ENCODE measurements at regions not wholly inside any gene's neighbourhood (a gene's known extent, or its start where the extent isn't known, plus 50 kb on each side); places are given as distances from the start of the nearest gene placed in this dataset.

GRCh38 chr1:104387716-104388508 is 638.2 kb downstream of the AMY1C start:
- FAIRE-seq (no peak), DNase-seq (ENCODE audit: insufficient read length, low spot score) (no peak)
- TF ChIP-seq SPI1 (IDR thresholded peaks at IDR 0.05; ENCODE audit: low read depth, low read length), result peak; percentile 84
- no peak for TF ChIP-seq TAF1 (IDR thresholded peaks at IDR 0.05; ENCODE audit: low read depth, low read length)
- no peak for TF ChIP-seq POLR2AphosphoS5 (IDR thresholded peaks at IDR 0.05; ENCODE audit: low read depth, low read length)
- TF ChIP-seq POLR2A (IDR thresholded peaks at IDR 0.05; ENCODE audit: low read depth, low read length), result no peak
- TF ChIP-seq POU2F2 (IDR thresholded peaks at IDR 0.05; ENCODE audit: low read depth, low read length), result no peak
- TF ChIP-seq PAX5 (IDR thresholded peaks at IDR 0.05; ENCODE audit: insufficient read depth, low read length, severe bottlenecking), result no peak

DNA sequence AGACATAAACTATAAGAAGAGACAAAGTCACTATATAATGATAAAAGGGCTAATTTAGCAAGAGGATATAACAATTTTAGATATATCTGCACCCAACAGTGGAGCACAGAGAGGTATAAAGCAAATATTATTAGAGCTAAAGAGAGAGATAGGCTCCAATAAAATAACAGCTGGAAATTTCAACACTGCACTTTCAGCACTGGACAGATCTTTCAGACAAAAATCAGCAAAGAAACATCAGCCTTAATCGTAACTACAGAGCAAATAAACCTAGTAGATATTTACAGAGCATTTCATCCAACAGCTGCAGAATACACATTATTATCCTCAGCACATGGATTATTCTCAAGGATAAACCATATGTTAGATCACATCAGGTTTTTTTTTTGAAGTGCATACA is 642.9 kb downstream of the AMY1C start:
- TF ChIP-seq POLR2AphosphoS5 (IDR thresholded peaks at IDR 0.05; ENCODE audit: low read depth, low read length), result no peak
- no peak for TF ChIP-seq PAX5 (IDR thresholded peaks at IDR 0.05; ENCODE audit: insufficient read depth, low read length, severe bottlenecking)
- TF ChIP-seq POLR2A (IDR thresholded peaks at IDR 0.05; ENCODE audit: low read depth, low read length), result no peak
- no peak for TF ChIP-seq SPI1 (IDR thresholded peaks at IDR 0.05; ENCODE audit: low read depth, low read length)
- no peak for TF ChIP-seq POU2F2 (IDR thresholded peaks at IDR 0.05; ENCODE audit: low read depth, low read length)
- no peak for TF ChIP-seq TAF1 (IDR thresholded peaks at IDR 0.05; ENCODE audit: low read depth, low read length)
- FAIRE-seq, result no peak
- no peak for DNase-seq (ENCODE audit: insufficient read length, low spot score)

DNA sequence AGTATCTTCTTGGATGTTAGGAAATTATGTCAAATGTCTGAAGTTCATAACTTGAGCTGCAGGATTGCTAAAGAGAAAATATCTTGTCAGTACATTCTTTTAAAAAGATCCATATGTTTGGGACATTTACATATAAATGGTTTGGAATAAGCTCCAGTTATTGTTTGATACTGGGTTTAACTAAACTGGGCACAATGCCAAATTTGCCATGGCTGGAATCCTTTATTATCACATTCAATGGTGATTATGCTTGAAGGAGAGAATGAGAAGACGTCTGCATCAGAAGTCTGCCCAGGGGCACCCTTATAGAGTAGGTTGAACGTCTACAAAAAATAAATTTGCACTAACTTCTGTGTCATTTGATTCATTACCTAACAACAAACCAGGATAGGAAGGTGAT is 652.5 kb downstream of the AMY1C start:
- TF ChIP-seq POLR2AphosphoS5 (IDR thresholded peaks at IDR 0.05; ENCODE audit: low read depth, low read length) (no peak), POU2F2 (IDR thresholded peaks at IDR 0.05; ENCODE audit: low read depth, low read length) (no peak), PAX5 (IDR thresholded peaks at IDR 0.05; ENCODE audit: insufficient read depth, low read length, severe bottlenecking) (no peak), POLR2A (IDR thresholded peaks at IDR 0.05; ENCODE audit: low read depth, low read length) (no peak)
- FAIRE-seq (no peak), DNase-seq (ENCODE audit: insufficient read length, low spot score) (no peak)

GRCh38 chr1:104403883-104404282 is 654.2 kb downstream of the AMY1C start:
- TF ChIP-seq PAX5 (IDR thresholded peaks at IDR 0.05; ENCODE audit: insufficient read depth, low read length, severe bottlenecking), result no peak
- no peak for TF ChIP-seq SPI1 (IDR thresholded peaks at IDR 0.05; ENCODE audit: low read depth, low read length)
- TF ChIP-seq POLR2AphosphoS5 (IDR thresholded peaks at IDR 0.05; ENCODE audit: low read depth, low read length), result no peak
- TF ChIP-seq TAF1 (IDR thresholded peaks at IDR 0.05; ENCODE audit: low read depth, low read length), result no peak
- no peak for TF ChIP-seq POU2F2 (IDR thresholded peaks at IDR 0.05; ENCODE audit: low read depth, low read length)
- no peak for TF ChIP-seq POLR2A (IDR thresholded peaks at IDR 0.05; ENCODE audit: low read depth, low read length)
- FAIRE-seq, result no peak
- no peak for DNase-seq (ENCODE audit: insufficient read length, low spot score)

GRCh38 chr1:104406728-104407127 is 657.0 kb downstream of the AMY1C start:
- TF ChIP-seq TAF1 (IDR thresholded peaks at IDR 0.05; ENCODE audit: low read depth, low read length) (no peak), SPI1 (IDR thresholded peaks at IDR 0.05; ENCODE audit: low read depth, low read length) (no peak), PAX5 (IDR thresholded peaks at IDR 0.05; ENCODE audit: insufficient read depth, low read length, severe bottlenecking) (no peak), POU2F2 (IDR thresholded peaks at IDR 0.05; ENCODE audit: low read depth, low read length) (no peak), POLR2AphosphoS5 (IDR thresholded peaks at IDR 0.05; ENCODE audit: low read depth, low read length) (no peak), POLR2A (IDR thresholded peaks at IDR 0.05; ENCODE audit: low read depth, low read length) (no peak)
- DNase-seq (ENCODE audit: insufficient read length, low spot score) (no peak), FAIRE-seq (no peak)

DNA sequence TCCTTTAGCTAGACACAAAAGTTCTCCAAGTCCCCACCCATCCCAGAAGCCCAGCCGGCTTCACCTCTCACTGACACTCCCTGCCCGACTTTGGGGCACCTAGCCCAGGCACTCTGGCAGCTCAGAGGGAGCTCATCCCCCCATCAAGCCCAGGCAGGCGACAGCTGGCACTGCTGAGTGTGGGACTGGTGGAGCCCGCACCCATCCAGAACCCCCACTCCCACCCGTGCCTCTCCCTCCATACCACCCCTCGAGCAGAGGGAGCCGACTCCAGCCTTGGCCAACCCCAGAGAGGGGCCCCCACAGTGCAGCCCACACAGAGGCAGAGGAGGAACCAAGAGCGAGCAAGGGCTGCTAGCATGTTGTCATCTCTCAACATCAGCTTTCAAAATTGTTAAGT is 658.6 kb downstream of the AMY1C start:
- TF ChIP-seq POLR2AphosphoS5 (IDR thresholded peaks at IDR 0.05; ENCODE audit: low read depth, low read length) (no peak), SPI1 (IDR thresholded peaks at IDR 0.05; ENCODE audit: low read depth, low read length) (no peak), PAX5 (IDR thresholded peaks at IDR 0.05; ENCODE audit: insufficient read depth, low read length, severe bottlenecking) (no peak), POLR2A (IDR thresholded peaks at IDR 0.05; ENCODE audit: low read depth, low read length) (no peak), POU2F2 (IDR thresholded peaks at IDR 0.05; ENCODE audit: low read depth, low read length) (no peak), TAF1 (IDR thresholded peaks at IDR 0.05; ENCODE audit: low read depth, low read length) (no peak)
- no peak for FAIRE-seq

DNA sequence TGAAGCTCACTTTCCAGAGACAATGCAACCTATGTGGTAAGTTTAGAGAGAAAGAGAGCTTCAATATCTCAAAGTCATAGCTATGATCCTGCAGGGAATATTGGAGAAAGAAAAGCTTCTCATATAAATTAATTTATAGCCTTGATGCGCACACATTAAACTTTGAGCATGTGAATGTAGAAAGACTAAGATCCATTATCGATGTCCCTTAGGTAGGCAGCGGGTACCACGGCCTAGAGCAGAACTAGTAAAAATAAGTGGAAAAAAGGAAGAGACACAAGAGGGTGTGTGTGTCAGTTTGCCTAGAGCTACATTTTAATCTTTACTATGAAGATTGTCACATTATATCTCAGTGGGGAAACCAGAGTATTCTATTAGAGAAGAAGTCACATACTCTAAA is 685.6 kb downstream of the AMY1C start:
- no peak for FAIRE-seq
- TF ChIP-seq POLR2A (IDR thresholded peaks at IDR 0.05; ENCODE audit: low read depth, low read length) (no peak), SPI1 (IDR thresholded peaks at IDR 0.05; ENCODE audit: low read depth, low read length) (no peak), PAX5 (IDR thresholded peaks at IDR 0.05; ENCODE audit: insufficient read depth, low read length, severe bottlenecking) (no peak), POU2F2 (IDR thresholded peaks at IDR 0.05; ENCODE audit: low read depth, low read length) (no peak), TAF1 (IDR thresholded peaks at IDR 0.05; ENCODE audit: low read depth, low read length) (no peak), POLR2AphosphoS5 (IDR thresholded peaks at IDR 0.05; ENCODE audit: low read depth, low read length) (no peak)
- no peak for DNase-seq (ENCODE audit: insufficient read length, low spot score)

More for the DNA sequence above, 658.6 kb downstream of the AMY1C start:
- no peak for DNase-seq (ENCODE audit: insufficient read length, low spot score)

GRCh38 chr1:104440011-104440410 is 690.3 kb downstream of the AMY1C start:
- FAIRE-seq (no peak), DNase-seq (ENCODE audit: insufficient read length, low spot score) (no peak)
- TF ChIP-seq POLR2A (IDR thresholded peaks at IDR 0.05; ENCODE audit: low read depth, low read length), result no peak
- TF ChIP-seq POLR2AphosphoS5 (IDR thresholded peaks at IDR 0.05; ENCODE audit: low read depth, low read length), result no peak
- no peak for TF ChIP-seq SPI1 (IDR thresholded peaks at IDR 0.05; ENCODE audit: low read depth, low read length)
- TF ChIP-seq POU2F2 (IDR thresholded peaks at IDR 0.05; ENCODE audit: low read depth, low read length), result no peak
- no peak for TF ChIP-seq TAF1 (IDR thresholded peaks at IDR 0.05; ENCODE audit: low read depth, low read length)
- no peak for TF ChIP-seq PAX5 (IDR thresholded peaks at IDR 0.05; ENCODE audit: insufficient read depth, low read length, severe bottlenecking)

GRCh38 chr1:104456724-104457123 is 707.0 kb downstream of the AMY1C start:
- FAIRE-seq, result no peak
- DNase-seq (ENCODE audit: insufficient read length, low spot score), result no peak
- no peak for TF ChIP-seq POLR2AphosphoS5 (IDR thresholded peaks at IDR 0.05; ENCODE audit: low read depth, low read length)
- no peak for TF ChIP-seq POLR2A (IDR thresholded peaks at IDR 0.05; ENCODE audit: low read depth, low read length)
- TF ChIP-seq SPI1 (IDR thresholded peaks at IDR 0.05; ENCODE audit: low read depth, low read length), result no peak
- no peak for TF ChIP-seq PAX5 (IDR thresholded peaks at IDR 0.05; ENCODE audit: insufficient read depth, low read length, severe bottlenecking)
- no peak for TF ChIP-seq POU2F2 (IDR thresholded peaks at IDR 0.05; ENCODE audit: low read depth, low read length)
- no peak for TF ChIP-seq TAF1 (IDR thresholded peaks at IDR 0.05; ENCODE audit: low read depth, low read length)
